Kidney (tissue), 13 donors: ENCODE measurements at regions not wholly inside any gene's neighbourhood (a gene's known extent, or its start where the extent isn't known, plus 50 kb on each side); places are given as distances from the start of the nearest gene placed in this dataset.

Experiments used
- DNase-seq, 5 donors: peaks; one replicate each; pipeline ENCODE4 v3.0.0-alpha.2; 2013 to 2020
- FAIRE-seq: peaks from 2 replicates; lab custom pipeline; 2012; peaks lifted over from hg19 to GRCh38; lab: Jason Lieb, UNC
- H3K27ac ChIP-seq, 2 donors: one replicate each; pipeline ENCODE4 v1.7.0; 2013; ENCODE audit warnings: low read depth in 2 of 2, low read length in 2 of 2, inconsistent platforms in 1 of 2
- H3K27me3 ChIP-seq: one replicate; pipeline ENCODE4 v1.7.1; 2013; ENCODE audit warnings: low read length, inconsistent platforms; ENCODE audit not compliant: control insufficient read depth, insufficient read depth
- H3K36me3 ChIP-seq, 3 donors: one replicate each; pipeline versions ENCODE4 v1.7.0 to v1.7.1; 2013; ENCODE audit warnings: low read length in 3 of 3, control low read depth in 1 of 3, inconsistent platforms in 1 of 3; ENCODE audit not compliant: insufficient read depth in 3 of 3, control insufficient read depth in 2 of 3
- H3K4me1 ChIP-seq, 3 donors: one replicate each; pipeline versions ENCODE4 v1.7.0 to v1.7.1; 2013; ENCODE audit warnings: low read length in 3 of 3, inconsistent platforms in 1 of 3, low read depth in 1 of 3; ENCODE audit not compliant: control insufficient read depth in 2 of 3, insufficient read depth in 2 of 3
- H3K4me3 ChIP-seq, 3 donors: one replicate each; pipeline versions ENCODE4 v1.7.0 to v1.8.1; 2013; ENCODE audit warnings: low read length in 3 of 3, control low read depth in 1 of 3, inconsistent platforms in 1 of 3
- H3K9ac ChIP-seq, 3 donors: one replicate each; pipeline versions ENCODE4 v1.7.0 to v1.7.1; 2013; ENCODE audit warnings: low read length in 3 of 3, control low read depth in 1 of 3, inconsistent platforms in 1 of 3
- H3K9me3 ChIP-seq, 3 donors: one replicate each; pipeline versions ENCODE4 v1.7.0 to v1.7.1; 2013; ENCODE audit warnings: low read length in 3 of 3, control low read depth in 1 of 3, inconsistent platforms in 1 of 3; ENCODE audit not compliant: control insufficient read depth in 2 of 3, insufficient read depth in 1 of 3
- CTCF ChIP-seq: IDR thresholded peaks from 3 replicates; pipeline ENCODE4 v1.5.1; 2012; ENCODE audit warnings: mild to moderate bottlenecking, moderate library complexity, borderline replicate concordance; ENCODE audit not compliant: insufficient read depth; ENCODE audit errors: extremely low read depth
- intact Hi-C: fragments of 100-400 bp; cut with DNase I; formaldehyde crosslinking; loops from one replicate; pipeline ENCODE4 v1.11.1; 2022
- donor health status: control.
- donor health status: control.
- donor health status: control.
- donor health status: control.
- donor health status: control.
- donor health status: DM: yes; HTN: yes; CAD: no.
- donor health status: Normal renal cell carcinoma (clear cell type).

GRCh38 chr13:99063952-99064351 is 86.1 kb upstream of the DOCK9 start:
- peaks cover 3 to 11% (median 5%) of the 10 kb centered on the region in 3 donors for H3K4me1 ChIP-seq
- H3K27me3 ChIP-seq = no peaks in the 10 kb centered on the region
- H3K9ac ChIP-seq = no peak overlapping the region
- no peak for FAIRE-seq
- no peak overlapping the region for H3K27ac ChIP-seq
- no peak overlapping the region for H3K4me3 ChIP-seq
- intact Hi-C loops = no loop called here
- no peaks in the 10 kb centered on the region for H3K9me3 ChIP-seq
- DNase-seq = no peak
- no peak for TF ChIP-seq CTCF
- no peaks in the 10 kb centered on the region for H3K36me3 ChIP-seq

- intact Hi-C loops = no loop called here
- DNase-seq = peak in 3 of 5 donors; percentile 67 to 80 (median 78)
- Histone ChIP-seq H3K9me3 (no peaks in the 10 kb centered on the region), H3K4me1 (peaks cover 3 to 11% (median 5%) of the 10 kb centered on the region in 3 donors), H3K27me3 (no peaks in the 10 kb centered on the region), H3K36me3 (no peaks in the 10 kb centered on the region), H3K9ac (no peak overlapping the region), H3K4me3 (no peak overlapping the region), H3K27ac (no peak overlapping the region)
- no peak for FAIRE-seq
- TF ChIP-seq CTCF = no peak
Measured at GRCh38 chr13:99064624-99065234, 86.9 kb upstream of the DOCK9 start.

GRCh38 chr13:99065235-99066015 is 87.6 kb upstream of the DOCK9 start:
- peak overlapping the region in 1 of 3 donors; percentile 7 for H3K4me3 ChIP-seq
- intact Hi-C loops = no loop called here
- FAIRE-seq (no peak), DNase-seq (no peak)
- H3K9ac ChIP-seq = no peak overlapping the region
- H3K9me3 ChIP-seq = no peaks in the 10 kb centered on the region
- H3K36me3 ChIP-seq = no peaks in the 10 kb centered on the region
- peaks cover 3 to 11% (median 5%) of the 10 kb centered on the region in 3 donors for H3K4me1 ChIP-seq
- no peaks in the 10 kb centered on the region for H3K27me3 ChIP-seq
- H3K27ac ChIP-seq = no peak overlapping the region
- no peak for TF ChIP-seq CTCF
